ENCODE measurements at regions not wholly inside any gene's neighbourhood (a gene's known extent, or its start where the extent isn't known, plus 50 kb on each side); places are given as distances from the start of the nearest gene placed in this dataset.

- Histone ChIP-seq H2AFZ (peak overlapping the region; percentile 88), H3F3A (replicated peaks; ENCODE audit: low read depth) (no peaks in the 10 kb centered on the region), H4K20me1 (replicated peaks; ENCODE audit: insufficient read depth) (no peaks in the 10 kb centered on the region), H3K79me2 (replicated peaks; ENCODE audit: insufficient read depth) (no peaks in the 10 kb centered on the region), H3K4me3 (no peak overlapping the region), H3K9me2 (ENCODE audit: insufficient read depth) (no peaks in the 10 kb centered on the region), H3K4me2 (no peak overlapping the region), H3K4me1 (ENCODE audit: insufficient read depth) (0 out of 2 replicates have a peak, but pooled peaks cover 5% of the 10 kb centered on the region), H3K36me3 (ENCODE audit: insufficient read depth) (no peaks in the 10 kb centered on the region), H3K27ac (ENCODE audit: low read depth) (no peak overlapping the region), H3K27me3 (ENCODE audit: insufficient read depth) (no peaks in the 10 kb centered on the region)
- Mint-ChIP-seq H3K27ac (no peak overlapping the region; the same call in 1 of the 2 replicates), H3K9me3 (no peaks in the 10 kb centered on the region), H3K36me3 (ENCODE audit: low read depth) (no peaks in the 10 kb centered on the region), H3K27me3 (ENCODE audit: insufficient read depth, low read depth, poor library complexity) (peaks cover 19% of the 10 kb centered on the region), H3K4me1 (peaks cover 20% of the 10 kb centered on the region), H3K4me3 (no peak overlapping the region)
- ATAC-seq (no peak), DNase-seq (ENCODE audit: low spot score) (no peak)
- no peak for TF ChIP-seq ETS1 (IDR thresholded peaks at IDR 0.05)
- no peak for TF ChIP-seq EZH2 (IDR thresholded peaks at IDR 0.05; ENCODE audit: low read depth, unreplicated experiment)
- no peak for TF ChIP-seq REST (IDR thresholded peaks at IDR 0.05; ENCODE audit: unreplicated experiment)
- TF ChIP-seq CREB1 (CRISPR knock-in tag; IDR thresholded peaks at IDR 0.05; ENCODE audit: low read depth) = no peak
- TF ChIP-seq CTCF (conservative IDR thresholded peaks at IDR 0.05; ENCODE audit: low read depth in 2 of 2) = no peak
- TF ChIP-seq ZNF331 (CRISPR knock-in tag; IDR thresholded peaks at IDR 0.05; ENCODE audit: low read depth) = no peak
- no peak for TF ChIP-seq STAT1 (IDR thresholded peaks at IDR 0.05; ENCODE audit: unreplicated experiment)
- TF ChIP-seq EZH2phosphoT487 (IDR thresholded peaks at IDR 0.05; ENCODE audit: unreplicated experiment) = no peak
- no peak for TF ChIP-seq ZNF114 (CRISPR knock-in tag; IDR thresholded peaks at IDR 0.05)
- no peak for TF ChIP-seq NANOG (IDR thresholded peaks at IDR 0.05; ENCODE audit: borderline replicate concordance)
- TF ChIP-seq ZNF462 (CRISPR knock-in tag; IDR thresholded peaks at IDR 0.05) = no peak
- no peak for TF ChIP-seq JUNB (IDR thresholded peaks at IDR 0.05; ENCODE audit: unreplicated experiment)
- no peak for TF ChIP-seq POLR2AphosphoS5 (IDR thresholded peaks at IDR 0.05; ENCODE audit: low read depth)
Observed at GRCh38 chr11:47916361-47916841, 64.0 kb upstream of the PTPRJ start.
